ENCODE measurements at regions not wholly inside any gene's neighbourhood (a gene's known extent, or its start where the extent isn't known, plus 50 kb on each side); places are given as distances from the start of the nearest gene placed in this dataset.
A peak's percentile ranks its signal among the peaks of the same experiment; 100 is the strongest.

- Mint-ChIP-seq H3K27ac (ENCODE audit: low read depth, unreplicated experiment) (no peak overlapping the region), H3K9me3 (ENCODE audit: unreplicated experiment) (no peaks in the 10 kb centered on the region), H3K4me3 (ENCODE audit: unreplicated experiment) (no peak overlapping the region), H3K36me3 (ENCODE audit: insufficient read depth, unreplicated experiment) (no peaks in the 10 kb centered on the region), H3K4me1 (ENCODE audit: insufficient read depth, unreplicated experiment) (no peaks in the 10 kb centered on the region), H3K27me3 (ENCODE audit: insufficient read depth, unreplicated experiment) (peaks cover 8% of the 10 kb centered on the region)
- intact Hi-C loops (cut with micrococcal nuclease), result no loop called here
- DNase-seq (ENCODE audit: unreplicated experiment), result peak; percentile 20
- ChIA-PET CTCF (interaction anchor here (0.6 kb wide), 1 partner anchor 42 kb away, joined by 3 read pairs; no protein-coding TSS in a partner anchor), POLR2A (no interaction called here)
- no peak for TF ChIP-seq CTCF (IDR thresholded peaks at IDR 0.05; ENCODE audit: unreplicated experiment)
- no TSS peak for BruUV-seq (replicated peaks)
Measured at GRCh38 chr3:35322070-35322469, 317.3 kb upstream of the ARPP21 start.

- POLR2A ChIA-PET, result no interaction called here
- BruUV-seq (replicated peaks), result no TSS peak
- H3K27ac Mint-ChIP-seq (ENCODE audit: low read depth, unreplicated experiment), result no peak overlapping the region
- CTCF ChIA-PET, result interaction anchor here (0.7 kb wide), 1 partner anchor 1452 kb away, joined by 4 read pairs; no protein-coding TSS in a partner anchor
- no peaks in the 10 kb centered on the region for H3K36me3 Mint-ChIP-seq (ENCODE audit: insufficient read depth, unreplicated experiment)
- no peak overlapping the region for H3K4me3 Mint-ChIP-seq (ENCODE audit: unreplicated experiment)
- intact Hi-C loops (cut with micrococcal nuclease), result no loop called here
- H3K27me3 Mint-ChIP-seq (ENCODE audit: insufficient read depth, unreplicated experiment), result peaks cover 30% of the 10 kb centered on the region
- no peaks in the 10 kb centered on the region for H3K9me3 Mint-ChIP-seq (ENCODE audit: unreplicated experiment)
- no peaks in the 10 kb centered on the region for H3K4me1 Mint-ChIP-seq (ENCODE audit: insufficient read depth, unreplicated experiment)
- TF ChIP-seq CTCF (IDR thresholded peaks at IDR 0.05; ENCODE audit: unreplicated experiment), result no peak
- DNase-seq (ENCODE audit: unreplicated experiment), result peak; percentile 65
Measured at GRCh38 chr3:35335703-35336102, 303.6 kb upstream of the ARPP21 start.

GRCh38 chr3:35336601-35337000, 302.7 kb upstream of the ARPP21 start:
- Mint-ChIP-seq H3K27me3 (ENCODE audit: insufficient read depth, unreplicated experiment) (peaks cover 36% of the 10 kb centered on the region), H3K9me3 (ENCODE audit: unreplicated experiment) (no peaks in the 10 kb centered on the region), H3K4me1 (ENCODE audit: insufficient read depth, unreplicated experiment) (no peaks in the 10 kb centered on the region), H3K4me3 (ENCODE audit: unreplicated experiment) (no peak overlapping the region), H3K27ac (ENCODE audit: low read depth, unreplicated experiment) (no peak overlapping the region), H3K36me3 (ENCODE audit: insufficient read depth, unreplicated experiment) (no peaks in the 10 kb centered on the region)
- no peak for DNase-seq (ENCODE audit: unreplicated experiment)
- POLR2A ChIA-PET, result no interaction called here
- CTCF ChIA-PET, result no interaction called here
- no TSS peak for BruUV-seq (replicated peaks)
- intact Hi-C loops (cut with micrococcal nuclease), result no loop called here
- TF ChIP-seq CTCF (IDR thresholded peaks at IDR 0.05; ENCODE audit: unreplicated experiment), result no peak

- ChIA-PET CTCF (no interaction called here), POLR2A (no interaction called here)
- Mint-ChIP-seq H3K27me3 (ENCODE audit: insufficient read depth, unreplicated experiment) (peaks cover 52% of the 10 kb centered on the region), H3K4me3 (ENCODE audit: unreplicated experiment) (no peak overlapping the region), H3K27ac (ENCODE audit: low read depth, unreplicated experiment) (no peak overlapping the region), H3K4me1 (ENCODE audit: insufficient read depth, unreplicated experiment) (no peaks in the 10 kb centered on the region), H3K36me3 (ENCODE audit: insufficient read depth, unreplicated experiment) (no peaks in the 10 kb centered on the region), H3K9me3 (ENCODE audit: unreplicated experiment) (no peaks in the 10 kb centered on the region)
- DNase-seq (ENCODE audit: unreplicated experiment), result no peak
- intact Hi-C loops (cut with micrococcal nuclease), result no loop called here
- no peak for TF ChIP-seq CTCF (IDR thresholded peaks at IDR 0.05; ENCODE audit: unreplicated experiment)
- no TSS peak for BruUV-seq (replicated peaks)
Measured at GRCh38 chr3:35338186-35338585, 301.1 kb upstream of the ARPP21 start.
